ENCODE measurements at regions not wholly inside any gene's neighbourhood (a gene's known extent, or its start where the extent isn't known, plus 50 kb on each side); places are given as distances from the start of the nearest gene placed in this dataset.
A peak's percentile ranks its signal among the peaks of the same experiment; 100 is the strongest.

GRCh38 chr1:233485385-233485784 lies 128.5 kb upstream of the KCNK1 start:
- H3K79me2 ChIP-seq, result no peaks in the 10 kb centered on the region
- no peaks in the 10 kb centered on the region for H3K4me1 ChIP-seq (ENCODE audit: insufficient read depth)
- no peak overlapping the region for H2AFZ ChIP-seq
- no peaks in the 10 kb centered on the region for H3K36me3 ChIP-seq (replicated peaks; ENCODE audit: insufficient read depth, low read depth)
- H3K4me2 ChIP-seq, result no peak overlapping the region
- no peak overlapping the region for H3K4me3 ChIP-seq
- H3K27ac ChIP-seq, result no peak overlapping the region
- H3K27me3 ChIP-seq, result no peaks in the 10 kb centered on the region
- no peaks in the 10 kb centered on the region for H3K9me3 ChIP-seq (ENCODE audit: low read depth)
- no peaks in the 10 kb centered on the region for H3K9me2 ChIP-seq (replicated peaks; ENCODE audit: insufficient read depth)
- no peaks in the 10 kb centered on the region for H4K20me1 ChIP-seq (ENCODE audit: insufficient read depth, poor library complexity, severe bottlenecking)
- no peak for DNase-seq (ENCODE audit: low spot score)
- TF ChIP-seq EZH2 (IDR thresholded peaks at IDR 0.05; ENCODE audit: borderline replicate concordance), result no peak
- no peak for TF ChIP-seq EZH2phosphoT487 (IDR thresholded peaks at IDR 0.05; ENCODE audit: low read depth, severe bottlenecking, unreplicated experiment)
- no peak for TF ChIP-seq CTCF (IDR thresholded peaks at IDR 0.05; ENCODE audit: poor library complexity)

DNA sequence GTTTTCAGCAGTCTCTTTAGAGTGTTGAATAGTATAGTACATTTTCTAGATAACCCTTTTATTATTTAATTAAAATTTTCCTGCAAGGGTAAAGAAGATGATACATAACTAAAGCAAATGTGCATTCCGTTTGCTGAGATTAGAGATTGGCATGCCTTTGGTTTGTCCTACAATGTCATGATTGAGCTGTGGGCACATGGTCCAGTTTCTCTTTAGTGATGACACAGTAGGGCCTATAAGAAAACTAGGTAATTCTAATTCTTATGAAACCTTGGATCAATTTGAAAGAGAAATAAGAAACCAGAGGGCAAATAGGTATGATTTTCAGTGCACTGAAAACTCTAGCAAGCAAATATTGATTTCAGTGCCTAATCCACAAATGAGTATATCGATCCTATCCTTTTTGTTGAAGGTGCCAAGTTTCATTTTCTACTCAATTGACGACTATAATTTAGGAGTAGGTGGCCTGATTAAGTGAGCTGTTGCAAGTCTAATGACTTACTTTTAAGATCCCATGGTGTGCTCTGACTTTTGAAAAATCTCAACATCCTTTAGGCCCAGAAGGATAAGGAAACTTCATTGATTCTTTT lies 128.0 kb upstream of the KCNK1 start:
- no peak overlapping the region for H2AFZ ChIP-seq
- WGBS (ENCODE audit: low lambda C conversion rate, missing lambda C conversion rate), result 64% methylated on average over 3 of the region's 3 CpGs
- DNase-seq (ENCODE audit: low spot score), result no peak
- H3K4me2 ChIP-seq, result no peak overlapping the region
- no peaks in the 10 kb centered on the region for H3K4me1 ChIP-seq (ENCODE audit: insufficient read depth)
- H4K20me1 ChIP-seq (ENCODE audit: insufficient read depth, poor library complexity, severe bottlenecking), result no peaks in the 10 kb centered on the region
- no peak overlapping the region for H3K27ac ChIP-seq
- no peaks in the 10 kb centered on the region for H3K79me2 ChIP-seq
- H3K27me3 ChIP-seq, result no peaks in the 10 kb centered on the region
- TF ChIP-seq CTCF (IDR thresholded peaks at IDR 0.05; ENCODE audit: poor library complexity) (no peak), EZH2 (IDR thresholded peaks at IDR 0.05; ENCODE audit: borderline replicate concordance) (no peak), EZH2phosphoT487 (IDR thresholded peaks at IDR 0.05; ENCODE audit: low read depth, severe bottlenecking, unreplicated experiment) (no peak)
- H3K9me2 ChIP-seq (replicated peaks; ENCODE audit: insufficient read depth), result no peaks in the 10 kb centered on the region
- no peaks in the 10 kb centered on the region for H3K36me3 ChIP-seq (replicated peaks; ENCODE audit: insufficient read depth, low read depth)
- H3K4me3 ChIP-seq, result no peak overlapping the region
- H3K9me3 ChIP-seq (ENCODE audit: low read depth), result no peaks in the 10 kb centered on the region

DNA sequence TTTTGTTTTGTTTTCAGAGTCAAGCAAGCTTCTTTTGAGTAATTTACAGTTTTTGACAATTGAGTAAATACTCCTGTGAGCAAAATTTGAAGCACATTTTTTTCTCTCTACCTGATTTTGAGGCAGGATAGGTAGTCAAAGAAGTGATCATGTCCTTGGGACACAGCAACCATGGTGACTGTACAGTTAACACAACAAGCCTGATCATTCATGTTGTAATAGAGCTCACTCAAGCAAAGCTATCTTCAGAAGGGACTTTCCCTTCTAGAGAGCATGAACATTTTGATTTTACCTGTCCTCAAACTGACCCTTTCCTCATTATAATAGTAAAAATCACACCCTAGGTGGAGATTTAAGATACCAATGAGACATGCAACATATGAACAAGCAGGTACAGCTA lies 126.5 kb upstream of the KCNK1 start:
- Histone ChIP-seq H2AFZ (no peak overlapping the region), H3K79me2 (no peaks in the 10 kb centered on the region), H3K4me2 (no peak overlapping the region), H3K4me3 (no peak overlapping the region), H4K20me1 (ENCODE audit: insufficient read depth, poor library complexity, severe bottlenecking) (no peaks in the 10 kb centered on the region), H3K9me2 (replicated peaks; ENCODE audit: insufficient read depth) (no peaks in the 10 kb centered on the region), H3K27me3 (no peaks in the 10 kb centered on the region), H3K9me3 (ENCODE audit: low read depth) (no peaks in the 10 kb centered on the region), H3K4me1 (ENCODE audit: insufficient read depth) (no peaks in the 10 kb centered on the region), H3K36me3 (replicated peaks; ENCODE audit: insufficient read depth, low read depth) (no peaks in the 10 kb centered on the region), H3K27ac (no peak overlapping the region)
- TF ChIP-seq EZH2phosphoT487 (IDR thresholded peaks at IDR 0.05; ENCODE audit: low read depth, severe bottlenecking, unreplicated experiment) (no peak), EZH2 (IDR thresholded peaks at IDR 0.05; ENCODE audit: borderline replicate concordance) (no peak), CTCF (IDR thresholded peaks at IDR 0.05; ENCODE audit: poor library complexity) (no peak)
- DNase-seq (ENCODE audit: low spot score), result no peak

- Histone ChIP-seq H3K4me1 (ENCODE audit: insufficient read depth) (no peaks in the 10 kb centered on the region), H3K9me2 (replicated peaks; ENCODE audit: insufficient read depth) (no peaks in the 10 kb centered on the region), H2AFZ (no peak overlapping the region), H3K4me3 (no peak overlapping the region), H3K4me2 (no peak overlapping the region), H3K27me3 (no peaks in the 10 kb centered on the region), H3K79me2 (no peaks in the 10 kb centered on the region), H3K36me3 (replicated peaks; ENCODE audit: insufficient read depth, low read depth) (no peaks in the 10 kb centered on the region), H3K9me3 (ENCODE audit: low read depth) (no peaks in the 10 kb centered on the region), H4K20me1 (ENCODE audit: insufficient read depth, poor library complexity, severe bottlenecking) (no peaks in the 10 kb centered on the region), H3K27ac (peak overlapping the region; percentile 19)
- TF ChIP-seq EZH2phosphoT487 (IDR thresholded peaks at IDR 0.05; ENCODE audit: low read depth, severe bottlenecking, unreplicated experiment) (no peak), CTCF (IDR thresholded peaks at IDR 0.05; ENCODE audit: poor library complexity) (no peak)
- 86% methylated on average over 4 of the region's 4 CpGs for WGBS (ENCODE audit: low lambda C conversion rate, missing lambda C conversion rate)
- DNase-seq (ENCODE audit: low spot score), result no peak
These were observed 124.5 kb upstream of the KCNK1 start for GRCh38 chr1:233489411-233489810.
